PC-9 (cell line): ENCODE measurements at regions not wholly inside any gene's neighbourhood (a gene's known extent, or its start where the extent isn't known, plus 50 kb on each side); places are given as distances from the start of the nearest gene placed in this dataset.

Experiments
- EZH2 ChIP-seq: fragments of 200-600 bp; sonication (generic); IDR thresholded peaks from 2 replicates; pipeline ENCODE4 v1.8.0; 2017; ENCODE audit warnings: antibody characterized with exemption, low read depth
- TF ChIP-seq, protein P1 (sequence below): fragments of 200-600 bp; sonication (generic); conservative IDR thresholded peaks from 2 replicates; pipeline ENCODE4 v1.6.1; 2017; ENCODE audit warnings: mixed run types, antibody characterized with exemption, mild to moderate bottlenecking, moderate library complexity

DNA sequence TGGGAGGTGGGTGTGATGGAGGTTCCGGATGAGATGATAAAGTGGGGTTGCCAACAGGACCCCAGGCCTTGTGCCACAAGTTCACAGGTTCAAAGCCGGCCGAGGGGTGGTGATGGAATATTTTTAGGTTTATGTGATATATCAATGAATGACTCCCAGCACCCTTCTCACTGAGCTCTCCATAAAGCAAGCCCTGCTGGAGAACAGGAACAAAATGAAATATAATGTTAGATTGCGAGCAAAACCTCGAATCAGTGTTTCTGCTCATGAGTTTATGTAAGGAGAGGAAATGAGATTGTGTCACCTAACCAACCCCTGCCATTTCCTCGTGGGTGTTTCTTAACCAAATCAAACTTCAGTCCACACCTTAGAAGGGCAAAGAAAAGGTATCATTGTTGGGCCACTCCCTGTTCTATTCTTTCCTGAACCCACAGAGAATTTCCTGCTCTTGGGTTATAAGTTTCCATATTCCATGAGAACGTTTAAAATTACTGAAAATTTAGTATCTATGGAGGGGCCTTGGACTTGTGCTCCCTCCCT lies 192.2 kb upstream of the EXOC2 start:
- TF ChIP-seq, protein P1, sequence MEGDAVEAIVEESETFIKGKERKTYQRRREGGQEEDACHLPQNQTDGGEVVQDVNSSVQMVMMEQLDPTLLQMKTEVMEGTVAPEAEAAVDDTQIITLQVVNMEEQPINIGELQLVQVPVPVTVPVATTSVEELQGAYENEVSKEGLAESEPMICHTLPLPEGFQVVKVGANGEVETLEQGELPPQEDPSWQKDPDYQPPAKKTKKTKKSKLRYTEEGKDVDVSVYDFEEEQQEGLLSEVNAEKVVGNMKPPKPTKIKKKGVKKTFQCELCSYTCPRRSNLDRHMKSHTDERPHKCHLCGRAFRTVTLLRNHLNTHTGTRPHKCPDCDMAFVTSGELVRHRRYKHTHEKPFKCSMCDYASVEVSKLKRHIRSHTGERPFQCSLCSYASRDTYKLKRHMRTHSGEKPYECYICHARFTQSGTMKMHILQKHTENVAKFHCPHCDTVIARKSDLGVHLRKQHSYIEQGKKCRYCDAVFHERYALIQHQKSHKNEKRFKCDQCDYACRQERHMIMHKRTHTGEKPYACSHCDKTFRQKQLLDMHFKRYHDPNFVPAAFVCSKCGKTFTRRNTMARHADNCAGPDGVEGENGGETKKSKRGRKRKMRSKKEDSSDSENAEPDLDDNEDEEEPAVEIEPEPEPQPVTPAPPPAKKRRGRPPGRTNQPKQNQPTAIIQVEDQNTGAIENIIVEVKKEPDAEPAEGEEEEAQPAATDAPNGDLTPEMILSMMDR: no peak
- no peak for TF ChIP-seq EZH2
